ENCODE measurements at regions not wholly inside any gene's neighbourhood (a gene's known extent, or its start where the extent isn't known, plus 50 kb on each side); places are given as distances from the start of the nearest gene placed in this dataset.

- Histone ChIP-seq H2BK5ac (ENCODE audit: insufficient read length, low read length) (no peak overlapping the region), H4K20me1 (ENCODE audit: control insufficient read depth, insufficient read depth, insufficient read length) (no peaks in the 10 kb centered on the region), H3K23ac (ENCODE audit: insufficient read length, low read depth, low read length) (no peak overlapping the region), H3K23me2 (ENCODE audit: insufficient read length, low read depth, low read length, poor library complexity, severe bottlenecking) (peaks cover 3% of the 10 kb centered on the region), H3K27ac (ENCODE audit: insufficient read length, low read depth, low read length) (peak overlapping the region; percentile 74), H3K56ac (ENCODE audit: insufficient read length, low read depth, low read length) (no peak overlapping the region), H2BK15ac (ENCODE audit: low read depth, low read length) (no peak overlapping the region), H3K4me2 (ENCODE audit: insufficient read depth, insufficient read length, low read length) (peak overlapping the region; percentile 68), H2AK5ac (ENCODE audit: insufficient read length, low read length) (no peak overlapping the region), H3K9ac (ENCODE audit: extremely low read depth, insufficient read length, low read length) (no peak overlapping the region), H3T11ph (ENCODE audit: low read length) (no peak overlapping the region), H3K27me3 (ENCODE audit: insufficient read depth, low read length) (no peaks in the 10 kb centered on the region; the same call in 1 of the 2 replicates), H3K18ac (ENCODE audit: insufficient read length, low read depth, low read length) (peak overlapping the region; percentile 21), H3K9me3 (ENCODE audit: control insufficient read depth, low read depth, low read length) (no peaks in the 10 kb centered on the region), H4K8ac (replicated peaks; ENCODE audit: insufficient read length, low read depth, low read length) (no peak overlapping the region), H3K4me1 (ENCODE audit: insufficient read depth, low read length) (peaks cover 10% of the 10 kb centered on the region; the same call in 1 of the 2 replicates), H2BK20ac (ENCODE audit: low read depth, low read length, poor library complexity, severe bottlenecking) (no peak overlapping the region), H2BK120ac (ENCODE audit: low read depth, low read length, poor library complexity, severe bottlenecking) (no peak overlapping the region), H2BK12ac (ENCODE audit: insufficient read length, low read depth, low read length) (no peak overlapping the region), H2AFZ (ENCODE audit: low read length) (no peak overlapping the region), H3K79me1 (ENCODE audit: insufficient read depth, low read depth, low read length, poor library complexity, severe bottlenecking) (no peaks in the 10 kb centered on the region), H4K91ac (ENCODE audit: insufficient read length, low read depth, low read length) (no peak overlapping the region), H3K4ac (ENCODE audit: low read depth, low read length) (no peak overlapping the region), H3K14ac (ENCODE audit: insufficient read depth, low read length) (peak overlapping the region; percentile 24; the same call in 1 of the 2 replicates), H4K5ac (ENCODE audit: insufficient read length, low read depth, low read length) (no peak overlapping the region), H3K79me2 (ENCODE audit: insufficient read depth, low read length) (no peaks in the 10 kb centered on the region)
- no CpG with 5 or more reads among the region's 4 CpGs for WGBS (ENCODE audit: extremely low coverage, insufficient read length, low lambda C conversion rate)
- Mint-ChIP-seq H3K9me3 (no peaks in the 10 kb centered on the region; a peak in 1 of 5 replicates), H3K27me3 (ENCODE audit: low read depth) (peaks cover 1% of the 10 kb centered on the region; the same call in 1 of the 2 replicates), H3K27ac (peak overlapping the region; percentile 27 to 97 (median 74)), H3K36me3 (ENCODE audit: insufficient read depth in 1 of 3, low read depth in 3 of 3) (no peaks in the 10 kb centered on the region), H3K4me3 (peak overlapping the region; percentile 45 to 67), H3K4me1 (peaks cover 42 to 49% of the 10 kb centered on the region in 2 experiments)
- DNase-seq, result no peak
- no peak for TF ChIP-seq CTCF (conservative IDR thresholded peaks at IDR 0.05)
Observed at GRCh38 chr1:234970401-234970730, 158.3 kb downstream of the TOMM20 start.

Data from H9 (cell line).